MCF 10A (cell line): ENCODE measurements at regions not wholly inside any gene's neighbourhood (a gene's known extent, or its start where the extent isn't known, plus 50 kb on each side); places are given as distances from the start of the nearest gene placed in this dataset.

Source experiments
- BruUV-seq: library from RNA; stranded (reverse); fragments of 400-500 nt; replicated peaks from 2 replicates; lab custom pipeline; 2021; lab: Mats Ljungman, UMichigan
- CTCF ChIA-PET: fragments of 300-600 bp; sonication (Branson Sonifier 250); formaldehyde crosslinking; extraction: SDS; loops from one replicate; lab custom pipeline; 2021; ENCODE audit warnings: antibody characterized with exemption, inconsistent platforms; lab: Yijun Ruan, JAX
- POLR2A ChIA-PET: fragments of 300-600, 350-650 bp; sonication (Branson Sonifier 250); formaldehyde crosslinking; extraction: SDS; loops from one replicate; lab custom pipeline; 2020; ENCODE audit warnings: antibody characterized with exemption, inconsistent platforms; lab: Yijun Ruan, JAX
- DNase-seq: peaks from one replicate; pipeline ENCODE4 v3.0.0-alpha.2; 2018; ENCODE audit not compliant: unreplicated experiment
- H3K27ac Mint-ChIP-seq: one replicate; pipeline ENCODE4 v1.8.0; 2022; ENCODE audit warnings: mild to moderate bottlenecking, low read depth, mixed read lengths; ENCODE audit not compliant: unreplicated experiment
- H3K27me3 Mint-ChIP-seq: one replicate; pipeline ENCODE4 v1.8.0; 2022; ENCODE audit warnings: mixed read lengths; ENCODE audit not compliant: insufficient read depth, unreplicated experiment
- H3K36me3 Mint-ChIP-seq: one replicate; pipeline ENCODE4 v1.8.0; 2022; ENCODE audit warnings: mild to moderate bottlenecking, moderate library complexity, mixed read lengths; ENCODE audit not compliant: insufficient read depth, unreplicated experiment
- H3K4me1 Mint-ChIP-seq: one replicate; pipeline ENCODE4 v1.8.0; 2022; ENCODE audit warnings: mixed read lengths; ENCODE audit not compliant: insufficient read depth, unreplicated experiment
- H3K4me3 Mint-ChIP-seq: one replicate; pipeline ENCODE4 v1.8.0; 2022; ENCODE audit warnings: mild to moderate bottlenecking, moderate library complexity, mixed read lengths; ENCODE audit not compliant: unreplicated experiment
- H3K9me3 Mint-ChIP-seq: one replicate; pipeline ENCODE4 v1.8.0; 2022; ENCODE audit warnings: mixed read lengths; ENCODE audit not compliant: unreplicated experiment
- intact Hi-C: fragments of 100-400 bp; cut with micrococcal nuclease; formaldehyde crosslinking; loops from 2 replicates; pipeline ENCODE4 v1.14.1; 2022
- TF ChIP-seq, protein P1 (sequence below): fragments of 200-600 bp; IDR thresholded peaks from one replicate; pipeline ENCODE4 v1.8.0; 2022; ENCODE audit warnings: antibody characterized with exemption, mild to moderate bottlenecking; ENCODE audit not compliant: unreplicated experiment

DNA sequence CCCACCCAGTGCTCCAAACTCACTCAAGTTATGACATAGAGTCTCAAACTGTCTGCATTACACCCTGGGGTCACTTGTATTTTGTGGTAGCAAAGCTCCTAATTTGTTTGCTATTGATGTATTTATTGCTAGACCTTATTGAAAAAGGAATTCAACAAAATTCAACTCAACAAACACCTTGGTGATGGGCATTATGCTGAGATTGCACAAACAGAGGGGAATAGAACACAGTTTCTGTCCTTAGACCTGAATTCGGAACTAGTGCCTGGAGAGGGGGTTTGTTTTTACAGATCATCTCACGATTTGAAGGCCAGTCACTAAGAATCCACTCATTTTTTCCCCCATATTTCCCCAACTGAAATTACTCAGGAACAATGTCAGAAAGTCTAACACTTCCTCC lies 53.5 kb upstream of the MAPK4 start:
- no TSS peak for BruUV-seq

GRCh38 chr18:50507120-50507590 lies 52.7 kb upstream of the MAPK4 start:
- H3K4me3 Mint-ChIP-seq: no peak overlapping the region
- intact Hi-C loops: loop anchor here (1.0 to 5.0 kb wide), 5 partner anchors 80 to 544 kb away; no protein-coding TSS in a partner anchor
- BruUV-seq: no TSS peak
- H3K4me1 Mint-ChIP-seq: no peaks in the 10 kb centered on the region
- TF ChIP-seq, protein P1, sequence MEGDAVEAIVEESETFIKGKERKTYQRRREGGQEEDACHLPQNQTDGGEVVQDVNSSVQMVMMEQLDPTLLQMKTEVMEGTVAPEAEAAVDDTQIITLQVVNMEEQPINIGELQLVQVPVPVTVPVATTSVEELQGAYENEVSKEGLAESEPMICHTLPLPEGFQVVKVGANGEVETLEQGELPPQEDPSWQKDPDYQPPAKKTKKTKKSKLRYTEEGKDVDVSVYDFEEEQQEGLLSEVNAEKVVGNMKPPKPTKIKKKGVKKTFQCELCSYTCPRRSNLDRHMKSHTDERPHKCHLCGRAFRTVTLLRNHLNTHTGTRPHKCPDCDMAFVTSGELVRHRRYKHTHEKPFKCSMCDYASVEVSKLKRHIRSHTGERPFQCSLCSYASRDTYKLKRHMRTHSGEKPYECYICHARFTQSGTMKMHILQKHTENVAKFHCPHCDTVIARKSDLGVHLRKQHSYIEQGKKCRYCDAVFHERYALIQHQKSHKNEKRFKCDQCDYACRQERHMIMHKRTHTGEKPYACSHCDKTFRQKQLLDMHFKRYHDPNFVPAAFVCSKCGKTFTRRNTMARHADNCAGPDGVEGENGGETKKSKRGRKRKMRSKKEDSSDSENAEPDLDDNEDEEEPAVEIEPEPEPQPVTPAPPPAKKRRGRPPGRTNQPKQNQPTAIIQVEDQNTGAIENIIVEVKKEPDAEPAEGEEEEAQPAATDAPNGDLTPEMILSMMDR: peak; percentile 89
- no peaks in the 10 kb centered on the region for H3K9me3 Mint-ChIP-seq
- DNase-seq: peak; percentile 63
- CTCF ChIA-PET: interaction anchor here (0.9 to 2.0 kb wide), 10 partner anchors 30 to 309 kb away, joined by 3 to 13 read pairs (median 4); no protein-coding TSS in a partner anchor
- POLR2A ChIA-PET: interaction anchor here (1.0 kb wide), 1 partner anchor 13 kb away, joined by 6 read pairs; no protein-coding TSS in a partner anchor
- peaks cover 47% of the 10 kb centered on the region for H3K27me3 Mint-ChIP-seq
- no peaks in the 10 kb centered on the region for H3K36me3 Mint-ChIP-seq
- no peak overlapping the region for H3K27ac Mint-ChIP-seq

More for the DNA sequence above, 53.5 kb upstream of the MAPK4 start:
- DNase-seq: no peak
- Mint-ChIP-seq H3K9me3 (no peaks in the 10 kb centered on the region), H3K27ac (no peak overlapping the region), H3K36me3 (no peaks in the 10 kb centered on the region), H3K4me1 (no peaks in the 10 kb centered on the region), H3K27me3 (peaks cover 48% of the 10 kb centered on the region), H3K4me3 (no peak overlapping the region)
- ChIA-PET CTCF (interaction anchor here (0.7 to 2.9 kb wide), 7 partner anchors 17 to 444 kb away, joined by 3 to 20 read pairs (median 4); partner anchors contain the start of gene MRO), POLR2A (no interaction called here)
- TF ChIP-seq, protein P1: no peak
- intact Hi-C loops: loop anchor here (2.0 to 5.0 kb wide), 2 partner anchors 80 to 361 kb away; no protein-coding TSS in a partner anchor

GRCh38 chr18:50508228-50508627 lies 51.7 kb upstream of the MAPK4 start:
- CTCF ChIA-PET: interaction anchor here (0.5 to 2.0 kb wide), 27 partner anchors 9 to 1697 kb away, joined by 3 to 13 read pairs (median 3); no protein-coding TSS in a partner anchor
- Mint-ChIP-seq H3K36me3 (no peaks in the 10 kb centered on the region), H3K9me3 (no peaks in the 10 kb centered on the region), H3K4me3 (no peak overlapping the region), H3K27me3 (peaks cover 42% of the 10 kb centered on the region), H3K4me1 (no peaks in the 10 kb centered on the region), H3K27ac (no peak overlapping the region)
- TF ChIP-seq, protein P1: no peak
- DNase-seq: no peak
- BruUV-seq: no TSS peak
- intact Hi-C loops: loop anchor here (5.0 kb wide), 1 partner anchor 359 kb away; no protein-coding TSS in a partner anchor
- POLR2A ChIA-PET: interaction anchor here (1.0 kb wide), 1 partner anchor 12 kb away, joined by 6 read pairs; no protein-coding TSS in a partner anchor

GRCh38 chr18:50509012-50509411 lies 50.9 kb upstream of the MAPK4 start:
- no peaks in the 10 kb centered on the region for H3K36me3 Mint-ChIP-seq
- TF ChIP-seq, protein P1: no peak
- peaks cover 34% of the 10 kb centered on the region for H3K27me3 Mint-ChIP-seq
- no peaks in the 10 kb centered on the region for H3K9me3 Mint-ChIP-seq
- CTCF ChIA-PET: interaction anchor here (0.6 to 2.0 kb wide), 5 partner anchors 136 to 1698 kb away, joined by 3 to 13 read pairs (median 3); no protein-coding TSS in a partner anchor
- POLR2A ChIA-PET: no interaction called here
- no peak overlapping the region for H3K4me3 Mint-ChIP-seq
- no TSS peak for BruUV-seq
- no peak overlapping the region for H3K27ac Mint-ChIP-seq
- H3K4me1 Mint-ChIP-seq: no peaks in the 10 kb centered on the region
- no peak for DNase-seq
- intact Hi-C loops: loop anchor here (5.0 kb wide), 1 partner anchor 358 kb away; no protein-coding TSS in a partner anchor
